CD4-positive, alpha-beta T cell (primary cell): ENCODE measurements at regions not wholly inside any gene's neighbourhood (a gene's known extent, or its start where the extent isn't known, plus 50 kb on each side); places are given as distances from the start of the nearest gene placed in this dataset.
"Not testable (repeated sequence)": the region's sequence is repeated elsewhere in the genome, so short reads cannot be mapped to it uniquely, and the experiment has no call there.

Experiments used
- ATAC-seq: fragments of 200-7000 bp; cut with Tn5 transposase; one replicate; pipeline ENCODE4 v1.10.0; 2022; ENCODE audit warnings: mild to moderate bottlenecking; ENCODE audit not compliant: poor library complexity
- CTCF ChIA-PET: fragments of 350-600 bp; sonication (Branson Sonifier 250); formaldehyde crosslinking; loops from one replicate; lab custom pipeline; 2021; ENCODE audit warnings: antibody characterized with exemption, inconsistent platforms; lab: Charles Lee
- POLR2A ChIA-PET: fragments of 350-600 bp; sonication (Branson Sonifier 250); formaldehyde crosslinking; loops from one replicate; lab custom pipeline; 2021; ENCODE audit warnings: antibody characterized with exemption, inconsistent platforms; lab: Charles Lee
- DNase-seq, 14 experiments: peaks; one replicate each; pipeline ENCODE4 v3.0.0-alpha.2; 2013 to 2020; ENCODE audit warnings: mixed read lengths in 2 of 14
- H3K27ac ChIP-seq, 2 donors: one replicate each; pipeline versions ENCODE4 v1.5.1 to v1.7.0; 2013; ENCODE audit warnings: low read length in 2 of 2, low read depth in 1 of 2, mild to moderate bottlenecking in 1 of 2
- H3K27me3 ChIP-seq, 2 experiments: 1 replicate in 1 of 2; 2 replicates in 1 of 2; pipeline versions ENCODE4 v1.6.1 to v1.7.0; 2013; ENCODE audit warnings: low read length in 2 of 2, control low read depth in 1 of 2, mild to moderate bottlenecking in 1 of 2, moderate library complexity in 1 of 2; ENCODE audit not compliant: insufficient read depth in 2 of 2, control insufficient read depth in 1 of 2
- H3K36me3 ChIP-seq: one replicate; pipeline ENCODE4 v1.6.1; 2013; ENCODE audit warnings: low read length, control low read depth; ENCODE audit not compliant: insufficient read depth
- H3K4me1 ChIP-seq: one replicate; pipeline ENCODE4 v1.6.1; 2013; ENCODE audit warnings: low read length, control low read depth; ENCODE audit not compliant: insufficient read depth
- H3K4me3 ChIP-seq: one replicate; pipeline ENCODE4 v1.5.1; 2013; ENCODE audit warnings: mild to moderate bottlenecking, low read length, moderate library complexity
- H3K9me3 ChIP-seq, 2 experiments: 1 replicate in 1 of 2; 2 replicates in 1 of 2; pipeline versions ENCODE4 v1.6.1 to v1.7.0; 2013; ENCODE audit warnings: low read length in 2 of 2, mild to moderate bottlenecking in 2 of 2, control low read depth in 1 of 2, moderate library complexity in 1 of 2; ENCODE audit not compliant: control insufficient read depth in 1 of 2, insufficient read depth in 1 of 2
- H3K27ac Mint-ChIP-seq: one replicate; pipeline ENCODE4 v1.8.0; 2020; ENCODE audit warnings: mixed read lengths
- H3K27me3 Mint-ChIP-seq: one replicate; pipeline ENCODE4 v1.8.0; 2021; ENCODE audit warnings: mixed read lengths
- H3K36me3 Mint-ChIP-seq: one replicate; pipeline ENCODE4 v1.8.0; 2021; ENCODE audit warnings: low read depth, mixed read lengths
- H3K4me1 Mint-ChIP-seq: one replicate; pipeline ENCODE4 v1.8.0; 2021; ENCODE audit warnings: low read depth, mixed read lengths
- H3K4me3 Mint-ChIP-seq: one replicate; pipeline ENCODE4 v1.8.0; 2020; ENCODE audit warnings: mild to moderate bottlenecking, mixed read lengths
- H3K9me3 Mint-ChIP-seq: one replicate; pipeline ENCODE4 v1.8.0; 2020; ENCODE audit warnings: mixed read lengths
- CTCF ChIP-seq: fragments of 200-600 bp; IDR thresholded peaks from one replicate; pipeline ENCODE4 v1.8.0; 2022; ENCODE audit warnings: antibody characterized with exemption, mild to moderate bottlenecking
- intact Hi-C, 2 experiments: fragments of 100-400 bp; cut with DNase I in 1 of 2; cut with micrococcal nuclease in 1 of 2; formaldehyde crosslinking; loops; one replicate each; pipeline versions ENCODE4 v1.15.1 to v1.9.0; 2023 to 2025; cut with DNase I, micrococcal nuclease

- H3K27ac ChIP-seq: no peak overlapping the region
- peaks cover 0 to 23% of the 10 kb centered on the region in 2 experiments for H3K9me3 ChIP-seq
- peaks cover 0 to 4% of the 10 kb centered on the region in 2 experiments for H3K27me3 ChIP-seq
- no peaks in the 10 kb centered on the region for H3K36me3 ChIP-seq
- POLR2A ChIA-PET: no interaction called here
- peaks cover 26% of the 10 kb centered on the region for H3K27me3 Mint-ChIP-seq
- no peak for DNase-seq
- H3K27ac Mint-ChIP-seq: no peak overlapping the region
- H3K9me3 Mint-ChIP-seq: peaks cover 2% of the 10 kb centered on the region
- ATAC-seq: no peak
- no peak for TF ChIP-seq CTCF
- H3K36me3 Mint-ChIP-seq: no peaks in the 10 kb centered on the region
- H3K4me3 ChIP-seq: no peak overlapping the region
- CTCF ChIA-PET: no interaction called here
- intact Hi-C loops: no loop called here
- no peak overlapping the region for H3K4me3 Mint-ChIP-seq
- no peaks in the 10 kb centered on the region for H3K4me1 ChIP-seq
- no peaks in the 10 kb centered on the region for H3K4me1 Mint-ChIP-seq
Observed at GRCh38 chr22:49396817-49397216, 430.9 kb downstream of the BRD1 start.

- CTCF ChIA-PET: no interaction called here
- H3K27ac Mint-ChIP-seq: no peak overlapping the region
Observed at GRCh38 chr22:49395617-49396016, 432.1 kb downstream of the BRD1 start.

GRCh38 chr22:49395062-49395461 is 432.6 kb downstream of the BRD1 start:
- POLR2A ChIA-PET, H3K36me3 Mint-ChIP-seq, DNase-seq, H3K4me1 ChIP-seq, H3K27me3 ChIP-seq, H3K4me1 Mint-ChIP-seq, H3K9me3 Mint-ChIP-seq, H3K4me3 Mint-ChIP-seq, CTCF ChIA-PET, ATAC-seq, H3K36me3 ChIP-seq, H3K4me3 ChIP-seq, H3K27ac Mint-ChIP-seq, intact Hi-C loops, H3K27ac ChIP-seq: not testable (repeated sequence)
- peaks cover 36% of the 10 kb centered on the region for H3K27me3 Mint-ChIP-seq
- H3K9me3 ChIP-seq: peaks cover 0 to 23% of the 10 kb centered on the region in 2 experiments

More at GRCh38 chr22:49395617-49396016, 432.1 kb downstream of the BRD1 start:
- no peaks in the 10 kb centered on the region for H3K4me1 ChIP-seq
- intact Hi-C loops: no loop called here
- Mint-ChIP-seq H3K9me3 (peaks cover 2% of the 10 kb centered on the region), H3K27me3 (peaks cover 32% of the 10 kb centered on the region), H3K4me1 (no peaks in the 10 kb centered on the region), H3K36me3 (no peaks in the 10 kb centered on the region), H3K4me3 (no peak overlapping the region)
- no peak overlapping the region for H3K4me3 ChIP-seq
- peaks cover 0 to 23% of the 10 kb centered on the region in 2 experiments for H3K9me3 ChIP-seq
- ATAC-seq: no peak
- DNase-seq: no peak
- TF ChIP-seq CTCF: no peak
- H3K27me3 ChIP-seq: peaks cover 4% of the 10 kb centered on the region in 2 experiments
- no peaks in the 10 kb centered on the region for H3K36me3 ChIP-seq
- POLR2A ChIA-PET: no interaction called here
- no peak overlapping the region for H3K27ac ChIP-seq

- Histone ChIP-seq H3K27me3 (peaks cover 4% of the 10 kb centered on the region in 2 experiments), H3K36me3 (no peaks in the 10 kb centered on the region), H3K4me3 (no peak overlapping the region), H3K27ac (no peak overlapping the region), H3K9me3 (peaks cover 0 to 23% of the 10 kb centered on the region in 2 experiments), H3K4me1 (no peaks in the 10 kb centered on the region)
- Mint-ChIP-seq H3K9me3 (peaks cover 2% of the 10 kb centered on the region), H3K36me3 (no peaks in the 10 kb centered on the region), H3K4me1 (no peaks in the 10 kb centered on the region), H3K27me3 (peaks cover 36% of the 10 kb centered on the region), H3K27ac (no peak overlapping the region), H3K4me3 (no peak overlapping the region)
- POLR2A ChIA-PET: no interaction called here
- DNase-seq: no peak
- TF ChIP-seq CTCF: no peak
- CTCF ChIA-PET: no interaction called here
- intact Hi-C loops: no loop called here
- no peak for ATAC-seq
Observed at GRCh38 chr22:49394116-49394785, 433.4 kb downstream of the BRD1 start.
